ENCODE measurements at regions not wholly inside any gene's neighbourhood (a gene's known extent, or its start where the extent isn't known, plus 50 kb on each side); places are given as distances from the start of the nearest gene placed in this dataset.
"Not testable (repeated sequence)": the region's sequence is repeated elsewhere in the genome, so short reads cannot be mapped to it uniquely, and the experiment has no call there.

- not testable (repeated sequence) for TF ChIP-seq CTCF, POLR2A (IDR thresholded peaks at IDR 0.05)
These were observed 135.6 kb upstream of the RRN3 start for GRCh38 chr16:15229661-15230060.

All from breast epithelium (tissue), 3 donors.